Activated CD8-positive, alpha-beta memory T cell treated with anti-CD3 and anti-CD28 coated beads, Interleukin-2, amount 10 ng/mL, durations not matched to agents 7 days and 5 days (primary cell): ENCODE measurements at regions not wholly inside any gene's neighbourhood (a gene's known extent, or its start where the extent isn't known, plus 50 kb on each side); places are given as distances from the start of the nearest gene placed in this dataset.

Experiments
- ATAC-seq: fragments of 150-1000 bp; cut with Tn5 transposase; one replicate; pipeline ENCODE4 v1.10.0; 2021; ENCODE audit warnings: moderate library complexity
- CTCF ChIA-PET: fragments of 350-600 bp; sonication (Branson Sonifier 250); formaldehyde crosslinking; loops from one replicate; lab custom pipeline; 2021; ENCODE audit warnings: antibody characterized with exemption; lab: Charles Lee
- DNase-seq: peaks from one replicate; pipeline ENCODE4 v3.0.0-alpha.2; 2020
- H3K27ac Mint-ChIP-seq: one replicate; pipeline ENCODE4 v1.8.0; 2021; ENCODE audit warnings: mild to moderate bottlenecking, mixed read lengths
- H3K27me3 Mint-ChIP-seq: one replicate; pipeline ENCODE4 v1.8.0; 2021; ENCODE audit warnings: mixed read lengths
- H3K36me3 Mint-ChIP-seq: one replicate; pipeline ENCODE4 v1.8.0; 2021; ENCODE audit warnings: mild to moderate bottlenecking, mixed read lengths
- H3K4me1 Mint-ChIP-seq: one replicate; pipeline ENCODE4 v1.8.0; 2021; ENCODE audit warnings: mixed read lengths
- H3K4me3 Mint-ChIP-seq: one replicate; pipeline ENCODE4 v1.8.0; 2021; ENCODE audit warnings: mild to moderate bottlenecking, moderate library complexity, mixed read lengths
- H3K9me3 Mint-ChIP-seq: one replicate; pipeline ENCODE4 v1.8.0; 2022; ENCODE audit warnings: low read depth, mixed read lengths

- H3K27ac Mint-ChIP-seq = no peak overlapping the region
- H3K9me3 Mint-ChIP-seq = no peaks in the 10 kb centered on the region
- H3K27me3 Mint-ChIP-seq = peaks cover 20% of the 10 kb centered on the region
- CTCF ChIA-PET = no interaction called here
- H3K4me3 Mint-ChIP-seq = no peak overlapping the region
- DNase-seq (no peak), ATAC-seq (no peak)
- H3K4me1 Mint-ChIP-seq = no peaks in the 10 kb centered on the region
- no peaks in the 10 kb centered on the region for H3K36me3 Mint-ChIP-seq
Measured at GRCh38 chr7:24455813-24456525, 117.3 kb upstream of the PALS2 start.

DNA sequence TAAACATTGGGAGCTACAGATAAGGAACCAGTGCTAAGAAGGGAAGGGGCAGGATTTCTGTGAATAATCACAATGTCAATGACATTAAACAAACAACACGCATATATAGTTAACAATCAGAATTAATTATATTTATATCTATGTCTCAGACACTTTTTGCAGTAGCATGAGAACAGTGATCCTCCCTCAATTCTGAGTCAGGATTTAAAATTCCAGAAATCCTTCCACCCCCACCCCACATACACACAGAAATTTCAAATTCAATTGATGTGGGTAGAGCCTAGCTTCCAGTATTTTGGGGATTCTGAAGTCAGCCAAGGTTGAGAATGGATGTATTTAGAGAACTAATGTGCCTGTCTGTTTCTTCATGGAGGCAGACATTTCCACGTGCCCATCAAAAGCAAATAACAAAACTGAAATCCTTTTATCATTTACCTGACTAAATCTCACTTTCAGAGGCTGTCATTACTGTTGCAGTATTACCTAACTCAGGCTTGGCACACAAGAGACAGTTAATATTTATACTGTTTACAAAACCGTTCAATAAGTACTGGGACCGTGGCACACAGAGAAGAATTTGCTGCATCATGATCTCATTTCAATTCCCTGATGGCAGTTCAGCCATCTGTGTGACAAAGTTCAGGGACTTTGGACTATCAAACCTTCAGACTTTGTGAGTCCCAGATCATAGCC, 116.6 kb upstream of the PALS2 start:
- ATAC-seq (no peak), DNase-seq (no peak)
- no peak overlapping the region for H3K4me3 Mint-ChIP-seq
- no peaks in the 10 kb centered on the region for H3K9me3 Mint-ChIP-seq
- CTCF ChIA-PET = no interaction called here
- no peak overlapping the region for H3K27ac Mint-ChIP-seq
- H3K36me3 Mint-ChIP-seq = no peaks in the 10 kb centered on the region
- H3K27me3 Mint-ChIP-seq = peaks cover 20% of the 10 kb centered on the region
- H3K4me1 Mint-ChIP-seq = no peaks in the 10 kb centered on the region

DNA sequence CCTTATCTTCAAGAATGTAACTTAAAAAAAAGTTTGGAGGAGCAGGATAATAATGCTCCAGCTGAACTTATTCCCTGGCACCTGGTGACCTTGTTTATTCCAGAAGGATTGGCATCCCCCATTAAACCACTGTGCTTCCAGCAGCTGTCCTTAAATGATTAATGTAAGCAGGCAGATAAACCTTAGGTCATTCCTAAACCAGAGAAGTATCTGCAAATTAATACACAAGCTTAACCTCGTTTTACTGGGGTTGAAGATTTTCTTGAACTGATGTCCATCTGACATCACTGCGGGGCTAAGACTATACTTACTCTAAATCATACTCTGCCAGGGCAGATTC, 116.1 kb upstream of the PALS2 start:
- ATAC-seq (no peak), DNase-seq (no peak)
- Mint-ChIP-seq H3K4me3 (no peak overlapping the region), H3K27me3 (peaks cover 23% of the 10 kb centered on the region), H3K9me3 (no peaks in the 10 kb centered on the region), H3K4me1 (no peaks in the 10 kb centered on the region), H3K36me3 (no peaks in the 10 kb centered on the region), H3K27ac (no peak overlapping the region)
- CTCF ChIA-PET = no interaction called here

DNA sequence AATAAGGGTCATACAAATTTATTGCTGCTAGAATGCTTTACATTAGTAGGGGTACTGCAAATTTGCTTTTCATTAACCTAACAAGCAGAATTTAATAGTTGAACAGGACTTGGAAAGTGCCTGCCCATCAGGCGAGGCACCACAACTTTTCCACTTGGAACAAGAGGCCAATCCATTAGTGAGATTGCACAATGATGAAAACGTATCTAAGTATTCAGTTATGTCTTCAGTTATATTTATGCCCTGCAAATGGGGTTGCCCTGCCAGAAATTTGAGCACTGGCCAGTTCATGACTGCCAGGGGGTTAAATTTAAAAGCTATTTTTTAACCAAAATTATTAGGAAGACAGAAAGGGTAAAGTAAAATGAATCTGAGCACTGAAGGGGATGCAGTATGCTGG, 111.1 kb upstream of the PALS2 start:
- H3K36me3 Mint-ChIP-seq = no peaks in the 10 kb centered on the region
- H3K27me3 Mint-ChIP-seq = peaks cover 28% of the 10 kb centered on the region
- CTCF ChIA-PET = no interaction called here
- H3K4me1 Mint-ChIP-seq = no peaks in the 10 kb centered on the region
- H3K27ac Mint-ChIP-seq = no peak overlapping the region
- no peak for DNase-seq
- ATAC-seq = no peak
- H3K9me3 Mint-ChIP-seq = no peaks in the 10 kb centered on the region
- H3K4me3 Mint-ChIP-seq = no peak overlapping the region

- H3K36me3 Mint-ChIP-seq = no peaks in the 10 kb centered on the region
- H3K27me3 Mint-ChIP-seq = peaks cover 24% of the 10 kb centered on the region
- no peak overlapping the region for H3K4me3 Mint-ChIP-seq
- CTCF ChIA-PET = no interaction called here
- H3K9me3 Mint-ChIP-seq = no peaks in the 10 kb centered on the region
- H3K27ac Mint-ChIP-seq = no peak overlapping the region
- DNase-seq (no peak), ATAC-seq (no peak)
- H3K4me1 Mint-ChIP-seq = no peaks in the 10 kb centered on the region
Measured at GRCh38 chr7:24462984-24463383, 110.3 kb upstream of the PALS2 start.

DNA sequence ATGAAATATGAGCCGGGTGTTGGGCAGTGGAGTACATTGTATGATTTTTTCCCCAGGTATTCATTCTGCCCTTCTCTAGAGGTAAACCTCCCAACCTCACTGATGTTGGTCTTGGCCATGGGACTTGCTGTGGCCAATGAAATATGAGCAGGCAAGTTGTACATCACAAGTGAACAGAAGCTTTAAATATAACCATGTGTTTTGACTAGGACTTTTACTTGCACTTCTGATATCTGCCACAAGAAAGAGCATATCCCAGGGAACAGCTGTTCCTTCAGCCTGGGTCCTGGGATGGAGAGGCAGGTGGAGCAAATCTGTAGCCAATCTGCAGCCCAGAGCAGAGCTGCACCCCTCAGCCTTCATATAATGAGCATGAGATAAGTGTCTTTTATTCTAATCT, 109.8 kb upstream of the PALS2 start:
- no peaks in the 10 kb centered on the region for H3K36me3 Mint-ChIP-seq
- H3K27ac Mint-ChIP-seq = no peak overlapping the region
- ATAC-seq = no peak
- CTCF ChIA-PET = no interaction called here
- no peaks in the 10 kb centered on the region for H3K9me3 Mint-ChIP-seq
- H3K4me3 Mint-ChIP-seq = no peak overlapping the region
- H3K27me3 Mint-ChIP-seq = peaks cover 24% of the 10 kb centered on the region
- no peaks in the 10 kb centered on the region for H3K4me1 Mint-ChIP-seq
- no peak for DNase-seq

DNA sequence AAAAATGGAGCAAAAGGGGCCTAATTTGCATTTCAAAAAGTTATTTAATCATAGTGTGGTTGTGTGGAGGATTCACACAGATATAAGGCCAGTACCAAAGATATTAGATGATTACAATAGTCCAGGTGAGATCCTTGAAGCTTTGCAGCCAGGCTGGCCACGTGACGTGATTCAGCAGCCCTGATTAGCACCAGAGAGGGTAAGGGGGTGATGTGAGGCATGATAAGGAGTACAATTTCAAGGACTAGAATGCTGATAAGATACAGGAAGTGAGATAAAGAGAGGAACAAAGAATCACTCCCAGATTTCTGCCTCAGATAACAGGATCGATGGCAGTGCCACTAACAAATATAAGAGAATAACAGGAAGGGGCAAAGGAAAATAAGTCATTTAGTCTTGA, 108.4 kb upstream of the PALS2 start:
- H3K36me3 Mint-ChIP-seq = no peaks in the 10 kb centered on the region
- ATAC-seq = no peak
- no peak overlapping the region for H3K27ac Mint-ChIP-seq
- CTCF ChIA-PET = no interaction called here
- no peaks in the 10 kb centered on the region for H3K9me3 Mint-ChIP-seq
- H3K4me1 Mint-ChIP-seq = no peaks in the 10 kb centered on the region
- peaks cover 24% of the 10 kb centered on the region for H3K27me3 Mint-ChIP-seq
- DNase-seq = no peak
- H3K4me3 Mint-ChIP-seq = no peak overlapping the region

DNA sequence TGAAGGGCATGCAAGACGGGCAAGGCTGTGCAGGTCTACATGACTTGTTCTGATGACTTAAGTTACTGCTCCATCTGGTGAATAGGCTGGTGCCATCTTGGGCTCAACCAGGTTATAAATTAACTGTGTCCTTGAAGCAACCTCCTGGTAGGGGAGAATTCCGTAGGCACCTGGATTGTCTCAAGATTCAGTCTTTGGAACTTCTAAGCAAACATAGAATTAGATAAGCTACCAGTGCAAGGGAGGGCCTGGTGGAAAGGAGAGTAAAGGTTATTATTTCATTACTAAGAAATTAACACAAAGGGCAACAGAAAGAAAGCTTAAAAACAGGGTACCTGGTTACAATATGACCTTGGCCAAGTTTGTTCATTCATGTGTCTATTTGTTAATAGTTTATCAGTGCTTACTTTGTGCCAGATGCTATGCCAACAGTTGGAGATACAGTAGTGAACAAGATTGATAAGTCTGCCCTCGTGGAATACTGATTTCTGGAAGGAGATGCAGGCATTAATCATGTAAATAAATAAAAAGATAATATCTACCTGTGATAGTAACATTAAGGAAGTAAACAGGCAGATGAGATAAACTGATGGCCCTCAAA, 107.0 kb upstream of the PALS2 start:
- CTCF ChIA-PET = no interaction called here
- ATAC-seq = no peak

GRCh38 chr7:24469118-24469517, 104.1 kb upstream of the PALS2 start:
- ATAC-seq (no peak), DNase-seq (no peak)
- CTCF ChIA-PET = no interaction called here
- Mint-ChIP-seq H3K27ac (no peak overlapping the region), H3K4me3 (no peak overlapping the region), H3K36me3 (no peaks in the 10 kb centered on the region), H3K4me1 (no peaks in the 10 kb centered on the region), H3K27me3 (peaks cover 13% of the 10 kb centered on the region), H3K9me3 (no peaks in the 10 kb centered on the region)

More for the DNA sequence above, 107.0 kb upstream of the PALS2 start:
- Mint-ChIP-seq H3K4me3 (no peak overlapping the region), H3K27ac (no peak overlapping the region), H3K36me3 (no peaks in the 10 kb centered on the region), H3K4me1 (no peaks in the 10 kb centered on the region), H3K9me3 (no peaks in the 10 kb centered on the region), H3K27me3 (peaks cover 26% of the 10 kb centered on the region)
- DNase-seq = no peak

DNA sequence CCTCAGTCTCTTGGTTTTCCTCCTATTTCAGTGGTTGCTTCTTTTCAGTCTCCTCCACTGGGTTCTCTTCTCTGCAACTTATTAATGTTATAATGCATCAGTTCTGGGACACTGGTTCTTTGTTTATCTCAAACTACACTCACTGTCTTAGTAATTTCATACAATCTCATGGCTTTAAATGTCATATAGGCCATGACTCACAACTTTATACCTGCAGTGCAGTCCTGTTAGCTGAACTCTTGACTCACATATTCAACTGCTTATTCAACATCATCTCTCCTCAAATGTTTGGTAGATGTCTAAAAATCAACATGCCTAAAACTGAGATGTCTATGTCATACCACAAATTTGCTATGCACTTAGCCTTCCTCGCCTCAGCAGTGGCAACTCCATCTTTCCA, 101.2 kb upstream of the PALS2 start:
- Mint-ChIP-seq H3K4me1 (no peaks in the 10 kb centered on the region), H3K9me3 (no peaks in the 10 kb centered on the region), H3K27me3 (peaks cover 9% of the 10 kb centered on the region), H3K27ac (no peak overlapping the region), H3K36me3 (no peaks in the 10 kb centered on the region), H3K4me3 (no peak overlapping the region)
- ATAC-seq (no peak), DNase-seq (no peak)
- CTCF ChIA-PET = no interaction called here

GRCh38 chr7:24475166-24475961, 97.9 kb upstream of the PALS2 start:
- DNase-seq (no peak), ATAC-seq (no peak)
- CTCF ChIA-PET = no interaction called here
- Mint-ChIP-seq H3K4me3 (no peak overlapping the region), H3K27ac (no peak overlapping the region), H3K36me3 (no peaks in the 10 kb centered on the region), H3K9me3 (no peaks in the 10 kb centered on the region), H3K27me3 (peaks cover 9% of the 10 kb centered on the region), H3K4me1 (no peaks in the 10 kb centered on the region)

- no peak for DNase-seq
- Mint-ChIP-seq H3K27ac (no peak overlapping the region), H3K27me3 (peaks cover 9% of the 10 kb centered on the region), H3K9me3 (no peaks in the 10 kb centered on the region), H3K4me1 (no peaks in the 10 kb centered on the region), H3K36me3 (no peaks in the 10 kb centered on the region), H3K4me3 (no peak overlapping the region)
- no peak for ATAC-seq
- CTCF ChIA-PET = no interaction called here
Measured at GRCh38 chr7:24476227-24476626, 97.0 kb upstream of the PALS2 start.

DNA sequence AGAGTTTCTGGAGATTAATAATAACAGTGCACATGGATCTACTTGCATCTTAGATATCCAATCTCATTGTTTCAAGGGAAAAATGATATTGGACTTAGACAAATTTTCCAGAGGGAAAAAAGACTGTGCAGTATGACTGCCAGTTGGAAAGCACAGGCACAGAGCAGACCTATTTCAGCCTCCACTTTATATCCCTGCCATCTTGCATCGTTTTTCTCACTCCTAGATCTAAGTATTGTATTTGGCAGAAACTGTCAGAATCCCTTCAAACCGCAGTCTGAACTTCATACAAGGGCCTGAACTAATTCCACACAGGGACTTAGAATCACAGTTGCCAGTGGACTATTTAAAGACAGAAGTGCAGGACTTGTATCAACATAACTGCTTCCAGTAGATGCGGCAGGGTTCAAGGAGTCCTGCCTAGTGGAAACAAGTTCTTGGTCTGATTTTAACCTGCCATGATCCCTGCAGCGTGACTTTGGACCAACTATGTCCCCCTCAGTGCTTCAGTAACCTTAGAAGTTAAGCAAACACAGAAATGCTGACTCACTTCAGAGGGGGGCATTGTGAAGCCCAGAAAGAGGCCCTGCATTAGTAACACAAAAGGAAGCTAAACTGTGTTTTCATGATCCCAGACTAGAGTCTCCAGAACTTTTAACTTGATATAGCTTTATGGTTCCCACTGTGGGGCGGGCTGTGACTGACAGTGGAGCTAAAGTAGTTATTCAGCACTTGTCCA, 95.7 kb upstream of the PALS2 start:
- Mint-ChIP-seq H3K27me3 (peaks cover 15% of the 10 kb centered on the region), H3K27ac (no peak overlapping the region), H3K4me3 (no peak overlapping the region), H3K9me3 (no peaks in the 10 kb centered on the region), H3K36me3 (no peaks in the 10 kb centered on the region), H3K4me1 (no peaks in the 10 kb centered on the region)
- DNase-seq (no peak), ATAC-seq (no peak)
- CTCF ChIA-PET = no interaction called here
